H9 (cell line): ENCODE measurements at regions not wholly inside any gene's neighbourhood (a gene's known extent, or its start where the extent isn't known, plus 50 kb on each side); places are given as distances from the start of the nearest gene placed in this dataset.
A peak's percentile ranks its signal among the peaks of the same experiment; 100 is the strongest.

Experiments
- DNase-seq: peaks from one replicate; pipeline ENCODE4 v3.0.0-alpha.2; 2017
- H2AFZ ChIP-seq: one replicate; pipeline ENCODE4 v1.6.1; 2013; ENCODE audit warnings: mild to moderate bottlenecking, low read length, control low read depth, moderate library complexity
- H2AK5ac ChIP-seq: 2 replicates; pipeline ENCODE4 v1.6.1; 2013; ENCODE audit warnings: low read length, control low read depth, mixed read lengths; ENCODE audit not compliant: insufficient read length
- H2BK120ac ChIP-seq: one replicate; pipeline ENCODE4 v1.6.1; 2013; ENCODE audit warnings: low read depth, mild to moderate bottlenecking, low read length, control low read depth, inconsistent platforms; ENCODE audit not compliant: poor library complexity, severe bottlenecking
- H2BK12ac ChIP-seq: 2 replicates; pipeline ENCODE4 v1.6.1; 2013; ENCODE audit warnings: low read length, control low read depth, mixed read lengths, low read depth; ENCODE audit not compliant: insufficient read length
- H2BK15ac ChIP-seq: 2 replicates; pipeline ENCODE4 v1.6.1; 2013; ENCODE audit warnings: low read depth, low read length, control low read depth
- H2BK20ac ChIP-seq: one replicate; pipeline ENCODE4 v1.6.1; 2013; ENCODE audit warnings: low read depth, mild to moderate bottlenecking, low read length, control low read depth, inconsistent platforms; ENCODE audit not compliant: poor library complexity, severe bottlenecking
- H2BK5ac ChIP-seq: 2 replicates; pipeline ENCODE4 v1.6.1; 2013; ENCODE audit warnings: low read length, control low read depth, mixed read lengths; ENCODE audit not compliant: insufficient read length
- H3K14ac ChIP-seq: 2 replicates; pipeline ENCODE4 v1.6.1; 2013; ENCODE audit warnings: low read length, control low read depth; ENCODE audit not compliant: insufficient read depth
- H3K18ac ChIP-seq: 2 replicates; pipeline ENCODE4 v1.6.1; 2013; ENCODE audit warnings: low read depth, mild to moderate bottlenecking, mixed read lengths, low read length, control low read depth; ENCODE audit not compliant: insufficient read length
- H3K23ac ChIP-seq: 2 replicates; pipeline ENCODE4 v1.6.1; 2013; ENCODE audit warnings: low read length, control low read depth, mixed read lengths, low read depth; ENCODE audit not compliant: insufficient read length
- H3K23me2 ChIP-seq: 2 replicates; pipeline ENCODE4 v1.6.1; 2013; ENCODE audit warnings: low read depth, mild to moderate bottlenecking, mixed read lengths, low read length, control low read depth; ENCODE audit not compliant: insufficient read length, poor library complexity, severe bottlenecking
- H3K27ac ChIP-seq: 2 replicates; pipeline ENCODE4 v1.5.1; 2013; ENCODE audit warnings: low read length, control low read depth, mixed read lengths, low read depth; ENCODE audit not compliant: insufficient read length
- H3K27me3 ChIP-seq: 2 replicates; pipeline ENCODE4 v1.6.1; 2013; ENCODE audit warnings: low read length, control low read depth, inconsistent platforms; ENCODE audit not compliant: insufficient read depth
- H3K4ac ChIP-seq: 2 replicates; pipeline ENCODE4 v1.6.1; 2013; ENCODE audit warnings: low read depth, mild to moderate bottlenecking, control low read depth, inconsistent platforms, low read length, moderate library complexity
- H3K4me1 ChIP-seq: 2 replicates; pipeline ENCODE4 v1.6.1; 2013; ENCODE audit warnings: low read length, control low read depth, inconsistent platforms; ENCODE audit not compliant: insufficient read depth
- H3K4me2 ChIP-seq: 2 replicates; pipeline ENCODE4 v1.6.1; 2013; ENCODE audit warnings: low read length, control low read depth, mixed read lengths; ENCODE audit not compliant: insufficient read length, insufficient read depth
- H3K56ac ChIP-seq: 2 replicates; pipeline ENCODE4 v1.6.1; 2013; ENCODE audit warnings: low read depth, mild to moderate bottlenecking, mixed read lengths, low read length, control low read depth; ENCODE audit not compliant: insufficient read length
- H3K79me1 ChIP-seq: 2 replicates; pipeline ENCODE4 v1.6.1; 2013; ENCODE audit warnings: low read depth, mild to moderate bottlenecking, moderate library complexity, low read length, control low read depth, inconsistent platforms; ENCODE audit not compliant: insufficient read depth, poor library complexity, severe bottlenecking
- H3K79me2 ChIP-seq: 2 replicates; pipeline ENCODE4 v1.6.1; 2013; ENCODE audit warnings: low read length, control low read depth, inconsistent platforms; ENCODE audit not compliant: insufficient read depth
- H3K9ac ChIP-seq: 2 replicates; pipeline ENCODE4 v1.6.1; 2013; ENCODE audit warnings: low read length, control low read depth, mixed read lengths; ENCODE audit not compliant: insufficient read length; ENCODE audit errors: extremely low read depth
- H3K9me3 ChIP-seq: one replicate; pipeline ENCODE4 v1.6.1; 2013; ENCODE audit warnings: low read depth, low read length, inconsistent platforms; ENCODE audit not compliant: control insufficient read depth
- H3T11ph ChIP-seq: one replicate; pipeline ENCODE4 v1.6.1; 2013; ENCODE audit warnings: mild to moderate bottlenecking, low read length, control low read depth, inconsistent platforms
- H4K20me1 ChIP-seq: one replicate; pipeline ENCODE4 v1.6.1; 2013; ENCODE audit not compliant: control insufficient read depth, insufficient read length, insufficient read depth
- H4K5ac ChIP-seq: 2 replicates; pipeline ENCODE4 v1.6.1; 2013; ENCODE audit warnings: low read depth, mild to moderate bottlenecking, mixed read lengths, low read length, control low read depth; ENCODE audit not compliant: insufficient read length
- H4K8ac ChIP-seq: replicated peaks from 2 replicates; pipeline ENCODE4 v1.6.1; 2013; ENCODE audit warnings: low read length, control low read depth, mixed read lengths, low read depth; ENCODE audit not compliant: insufficient read length
- H4K91ac ChIP-seq: 2 replicates; pipeline ENCODE4 v1.6.1; 2013; ENCODE audit warnings: low read depth, mild to moderate bottlenecking, moderate library complexity, mixed read lengths, low read length, control low read depth; ENCODE audit not compliant: insufficient read length
- H3K27ac Mint-ChIP-seq, 3 experiments: 2 replicates in 2 of 3; 3 replicates in 1 of 3; pipeline ENCODE4 v1.8.0; 2020 to 2021; ENCODE audit warnings: mixed read lengths in 3 of 3, mild to moderate bottlenecking in 1 of 3, moderate library complexity in 1 of 3
- H3K27me3 Mint-ChIP-seq: 2 replicates; pipeline ENCODE4 v1.8.0; 2021; ENCODE audit warnings: low read depth, mild to moderate bottlenecking, moderate library complexity, mixed read lengths
- H3K36me3 Mint-ChIP-seq, 3 experiments: 2 replicates in 2 of 3; 3 replicates in 1 of 3; pipeline ENCODE4 v1.8.0; 2020 to 2021; ENCODE audit warnings: low read depth in 3 of 3, mixed read lengths in 3 of 3; ENCODE audit not compliant: insufficient read depth in 1 of 3
- H3K4me1 Mint-ChIP-seq, 2 experiments: 2 replicates each; pipeline ENCODE4 v1.8.0; 2020; ENCODE audit warnings: mixed read lengths in 2 of 2
- H3K4me3 Mint-ChIP-seq, 2 experiments: 2 replicates in 1 of 2; 3 replicates in 1 of 2; pipeline ENCODE4 v1.8.0; 2020 to 2021; ENCODE audit warnings: mild to moderate bottlenecking in 2 of 2, mixed read lengths in 2 of 2, moderate library complexity in 1 of 2
- H3K9me3 Mint-ChIP-seq, 2 experiments: 2 replicates in 1 of 2; 3 replicates in 1 of 2; pipeline ENCODE4 v1.8.0; 2020; ENCODE audit warnings: mild to moderate bottlenecking in 2 of 2, mixed read lengths in 2 of 2, moderate library complexity in 1 of 2
- CTCF ChIP-seq: fragments of 200-600 bp; sonication (generic); conservative IDR thresholded peaks from 3 replicates; pipeline ENCODE4 v1.8.0; 2021; ENCODE audit warnings: antibody characterized with exemption, mild to moderate bottlenecking

- Histone ChIP-seq H3K27ac (no peak overlapping the region), H3T11ph (no peak overlapping the region), H3K79me1 (no peaks in the 10 kb centered on the region), H2BK5ac (no peak overlapping the region), H2BK12ac (no peak overlapping the region), H2BK20ac (no peak overlapping the region), H4K8ac (no peak overlapping the region), H2AFZ (no peak overlapping the region), H3K27me3 (no peaks in the 10 kb centered on the region), H2BK120ac (no peak overlapping the region), H3K23ac (no peak overlapping the region), H3K23me2 (no peaks in the 10 kb centered on the region), H3K4me2 (no peak overlapping the region), H3K4ac (no peak overlapping the region), H3K56ac (no peak overlapping the region), H3K18ac (no peak overlapping the region), H3K14ac (no peak overlapping the region), H4K20me1 (no peaks in the 10 kb centered on the region), H2AK5ac (no peak overlapping the region), H3K4me1 (no peaks in the 10 kb centered on the region), H4K91ac (no peak overlapping the region), H3K9ac (no peak overlapping the region), H2BK15ac (no peak overlapping the region), H4K5ac (no peak overlapping the region), H3K79me2 (no peaks in the 10 kb centered on the region), H3K9me3 (no peaks in the 10 kb centered on the region)
- DNase-seq: no peak
- Mint-ChIP-seq H3K4me1 (0 out of 4 replicates have a peak, but pooled peaks cover 0 to 4% of the 10 kb centered on the region in 2 experiments), H3K27ac (no peak overlapping the region), H3K4me3 (no peak overlapping the region), H3K36me3 (no peaks in the 10 kb centered on the region), H3K9me3 (no peaks in the 10 kb centered on the region), H3K27me3 (no peaks in the 10 kb centered on the region)
- TF ChIP-seq CTCF: 0 out of 3 replicates have a peak, but pooled peaks have one; percentile 13
Measured at GRCh38 chr12:19994968-19995367, 373.4 kb upstream of the PDE3A start.
